K562 (cell line): ENCODE measurements at regions not wholly inside any gene's neighbourhood (a gene's known extent, or its start where the extent isn't known, plus 50 kb on each side); places are given as distances from the start of the nearest gene placed in this dataset.

ENCODE experiments used
- ATAC-seq: fragments of 200-7000 bp; cut with Tn5 transposase; 3 replicates; pipeline ENCODE4 v1.9.1; 2020; ENCODE audit warnings: moderate library complexity
- BruUV-seq: library from RNA; stranded (reverse); fragments of 400-500 nt; replicated peaks from 2 replicates; lab custom pipeline; 2021; lab: Mats Ljungman, UMichigan
- CTCF ChIA-PET: fragments of 300-600 bp; formaldehyde crosslinking; extraction: SDS; loops from one replicate; lab custom pipeline; 2021; ENCODE audit warnings: low intra/inter-chr PET ratio; lab: Yijun Ruan, JAX
- POLR2A ChIA-PET: fragments of 300-600, 350-650 bp; sonication (Branson Sonifier 250); formaldehyde crosslinking; extraction: SDS; loops from one replicate; lab custom pipeline; 2021; ENCODE audit warnings: antibody characterized with exemption, inconsistent platforms; lab: Yijun Ruan, JAX
- DNase-seq, 4 experiments: peaks; one replicate each; pipeline versions ENCODE4 v3.0.0 to v3.0.0-alpha.2; 2011 to 2018; ENCODE audit warnings: low spot score in 3 of 4, mixed read lengths in 3 of 4; ENCODE audit errors: extremely low read depth in 1 of 4
- FAIRE-seq: peaks from 2 replicates; lab custom pipeline; 2011; peaks lifted over from hg19 to GRCh38; lab: Jason Lieb, UNC
- H2AFZ ChIP-seq: 2 replicates; pipeline ENCODE4 v1.6.0; 2011; ENCODE audit warnings: low read depth, low read length, control low read depth, inconsistent platforms
- H3K27ac ChIP-seq: fragments of 200-600 bp; 3 replicates; pipeline ENCODE4 v1.8.0; 2011; ENCODE audit warnings: low read depth, mild to moderate bottlenecking, control low read depth, inconsistent platforms, low read length, moderate library complexity, mixed read lengths; ENCODE audit errors: extremely low read depth
- H3K27me3 ChIP-seq, 2 experiments: fragments of 300-600 bp in 1 of 2; 2 replicates in 1 of 2; 3 replicates in 1 of 2; pipeline versions ENCODE4 v1.6.0 to v1.8.0; 2011; ENCODE audit warnings: inconsistent platforms in 2 of 2, low read length in 2 of 2, mild to moderate bottlenecking in 1 of 2, mixed read lengths in 1 of 2, moderate library complexity in 1 of 2; ENCODE audit not compliant: control insufficient read depth in 2 of 2, insufficient read depth in 2 of 2
- H3K36me3 ChIP-seq: fragments of 300-600 bp; 3 replicates; pipeline ENCODE4 v1.8.0; 2011; ENCODE audit warnings: mild to moderate bottlenecking, low read length, inconsistent platforms; ENCODE audit not compliant: control insufficient read depth, insufficient read depth
- H3K4me1 ChIP-seq, 2 experiments: fragments of 200-600 bp in 1 of 2; replicated peaks in 1 of 2; 2 replicates in 1 of 2; 3 replicates in 1 of 2; pipeline versions ENCODE4 v1.5.1 to v1.8.0; 2011; ENCODE audit warnings: inconsistent platforms in 2 of 2, low read length in 2 of 2, mild to moderate bottlenecking in 1 of 2, mixed read lengths in 1 of 2, moderate library complexity in 1 of 2; ENCODE audit not compliant: control insufficient read depth in 2 of 2, insufficient read depth in 2 of 2
- H3K4me2 ChIP-seq: 2 replicates; pipeline ENCODE4 v1.6.1; 2011; ENCODE audit warnings: low read length, control low read depth, inconsistent platforms, mixed read lengths; ENCODE audit not compliant: insufficient read depth
- H3K4me3 ChIP-seq: fragments of 200-600 bp; sonication (generic), shearing (Covaris generic); 2 replicates; pipeline ENCODE4 v1.5.1; 2016; ENCODE audit warnings: control low read depth, inconsistent platforms
- H3K79me2 ChIP-seq: fragments of 200-600 bp; 3 replicates; pipeline ENCODE4 v1.8.0; 2011; ENCODE audit warnings: low read length, inconsistent platforms; ENCODE audit not compliant: control insufficient read depth, insufficient read depth
- H3K9ac ChIP-seq, 2 experiments: 2 replicates each; pipeline versions ENCODE4 v1.6.0 to v1.6.1; 2011; ENCODE audit warnings: low read depth in 2 of 2, low read length in 2 of 2, control low read depth in 1 of 2, inconsistent platforms in 1 of 2, mild to moderate bottlenecking in 1 of 2, mixed read lengths in 1 of 2; ENCODE audit not compliant: insufficient read depth in 1 of 2
- H3K9me1 ChIP-seq: one replicate; pipeline ENCODE4 v1.6.0; 2011; ENCODE audit warnings: inconsistent platforms, mild to moderate bottlenecking, low read length, moderate library complexity; ENCODE audit not compliant: control insufficient read depth, insufficient read depth
- H3K9me3 ChIP-seq: replicated peaks from 2 replicates; pipeline ENCODE4 v1.5.1; 2011; ENCODE audit warnings: low read depth, low read length, inconsistent platforms; ENCODE audit not compliant: control insufficient read depth, insufficient read depth
- H4K20me1 ChIP-seq: replicated peaks from 2 replicates; pipeline ENCODE4 v1.6.1; 2011; ENCODE audit warnings: low read length, inconsistent platforms, mixed read lengths; ENCODE audit not compliant: control insufficient read depth, insufficient read depth
- E2F8 ChIP-seq: fragments of 450-650 bp; IDR thresholded peaks from 2 replicates; pipeline ENCODE4 v1.7.1; 2018; ENCODE audit warnings: mild to moderate bottlenecking, low read depth; ENCODE audit not compliant: partially characterized antibody
- LARP7 ChIP-seq: fragments of 450-650 bp; IDR thresholded peaks from 2 replicates; pipeline ENCODE4 v1.6.1; 2016
- POLR2AphosphoS5 ChIP-seq: IDR thresholded peaks from 2 replicates; pipeline ENCODE4 v1.6.1; 2011; ENCODE audit warnings: mild to moderate bottlenecking, low read depth, low read length, moderate library complexity; ENCODE audit not compliant: control insufficient read depth, insufficient read depth
- POU5F1 ChIP-seq: fragments of 150-350 bp; IDR thresholded peaks from 2 replicates; pipeline ENCODE4 v1.6.1; 2014; ENCODE audit warnings: borderline replicate concordance, low read length, low read depth, mild to moderate bottlenecking; ENCODE audit not compliant: partially characterized antibody
- PRDM10 ChIP-seq: fragments of 450-650 bp; IDR thresholded peaks from 2 replicates; pipeline ENCODE4 v1.6.1; 2018; ENCODE audit not compliant: partially characterized antibody
- RB1 ChIP-seq: fragments of 450-650 bp; IDR thresholded peaks from 2 replicates; pipeline ENCODE4 v1.6.1; 2017; ENCODE audit warnings: low read depth, mild to moderate bottlenecking
- RUNX1 ChIP-seq: sonication (generic); IDR thresholded peaks from 2 replicates; pipeline ENCODE4 v1.6.1; 2016; ENCODE audit warnings: antibody characterized with exemption, low read depth
- TSC22D4 ChIP-seq: fragments of 450-650 bp; IDR thresholded peaks from 2 replicates; pipeline ENCODE4 v1.6.1; 2016; ENCODE audit warnings: missing genetic modification characterization, missing biosample characterization, control low read depth
- ZNF75A ChIP-seq: fragments of 450-650 bp; formaldehyde crosslinking; IDR thresholded peaks from 2 replicates; pipeline ENCODE4 v1.4.0; 2020; ENCODE audit warnings: mild to moderate bottlenecking
- WGBS: fragments of 100-300 bp; shearing (Covaris generic); methylation state at CpG from one replicate; pipeline ENCODE4 v1.1.6; 2016; ENCODE audit warnings: low coverage, mixed read lengths; ENCODE audit not compliant: insufficient coverage; ENCODE audit errors: missing lambda C conversion rate; 5-methylcytosine and 5-hydroxymethylcytosine counted together
- in situ Hi-C: fragments of 300-500 bp; cut with MboI; formaldehyde crosslinking; loops from 4 replicates; pipeline ENCODE4 v1.15.0; 2018; ENCODE audit warnings: inconsistent platforms, mixed read lengths
- intact Hi-C: fragments of 100-400 bp; cut with micrococcal nuclease; formaldehyde crosslinking; loops from 2 replicates; pipeline ENCODE4 v1.14.2; 2022

GRCh38 chr2:34001557-34001956 is 402.5 kb upstream of the FAM98A start:
- in situ Hi-C loops (no loop called here), intact Hi-C loops (no loop called here)
- no peak for TF ChIP-seq RB1
- TF ChIP-seq E2F8 = no peak
- Histone ChIP-seq H3K27ac (no peak overlapping the region), H3K4me1 (no peaks in the 10 kb centered on the region), H3K79me2 (no peaks in the 10 kb centered on the region), H3K4me2 (no peak overlapping the region), H3K9me1 (no peaks in the 10 kb centered on the region), H3K36me3 (no peaks in the 10 kb centered on the region), H3K9ac (no peak overlapping the region), H3K9me3 (no peaks in the 10 kb centered on the region; the same call in 1 of the 2 replicates), H3K27me3 (no peaks in the 10 kb centered on the region), H3K4me3 (no peak overlapping the region), H4K20me1 (no peaks in the 10 kb centered on the region), H2AFZ (no peak overlapping the region)
- POLR2A ChIA-PET = no interaction called here
- CTCF ChIA-PET = no interaction called here
- BruUV-seq = no TSS peak
- FAIRE-seq (no peak), ATAC-seq (no peak), DNase-seq (no peak)
- WGBS = 0% methylated on average over 1 of the region's 2 CpGs

GRCh38 chr2:33984131-33984530 is 385.0 kb upstream of the FAM98A start:
- intact Hi-C loops (no loop called here), in situ Hi-C loops (no loop called here)
- no peak overlapping the region for H3K27ac ChIP-seq
- no peaks in the 10 kb centered on the region for H3K79me2 ChIP-seq
- ChIA-PET POLR2A (no interaction called here), CTCF (no interaction called here)
- BruUV-seq = no TSS peak
- no peaks in the 10 kb centered on the region for H3K4me1 ChIP-seq
- no peaks in the 10 kb centered on the region for H3K9me3 ChIP-seq
- DNase-seq (no peak), FAIRE-seq (no peak), ATAC-seq (no peak)
- TF ChIP-seq ZNF75A (CRISPR knock-in tag) (no peak), TSC22D4 (tag) (no peak), PRDM10 (no peak), LARP7 (no peak), POU5F1 (no peak), RUNX1 (no peak), POLR2AphosphoS5 (no peak)
- H3K9me1 ChIP-seq = no peaks in the 10 kb centered on the region
- H3K4me2 ChIP-seq = no peak overlapping the region
- H3K4me3 ChIP-seq = no peak overlapping the region
- 0% methylated on average over 2 of the region's 2 CpGs for WGBS
- no peak overlapping the region for H2AFZ ChIP-seq
- no peaks in the 10 kb centered on the region for H3K36me3 ChIP-seq
- H3K27me3 ChIP-seq = no peaks in the 10 kb centered on the region
- no peaks in the 10 kb centered on the region for H4K20me1 ChIP-seq
- H3K9ac ChIP-seq = no peak overlapping the region
